ENCODE measurements at regions not wholly inside any gene's neighbourhood (a gene's known extent, or its start where the extent isn't known, plus 50 kb on each side); places are given as distances from the start of the nearest gene placed in this dataset.
"Not testable (repeated sequence)": the region's sequence is repeated elsewhere in the genome, so short reads cannot be mapped to it uniquely, and the experiment has no call there.

GRCh38 chr1:116819081-116819480 is 64.9 kb downstream of the CD2 start:
- DNase-seq, result no peak

DNA sequence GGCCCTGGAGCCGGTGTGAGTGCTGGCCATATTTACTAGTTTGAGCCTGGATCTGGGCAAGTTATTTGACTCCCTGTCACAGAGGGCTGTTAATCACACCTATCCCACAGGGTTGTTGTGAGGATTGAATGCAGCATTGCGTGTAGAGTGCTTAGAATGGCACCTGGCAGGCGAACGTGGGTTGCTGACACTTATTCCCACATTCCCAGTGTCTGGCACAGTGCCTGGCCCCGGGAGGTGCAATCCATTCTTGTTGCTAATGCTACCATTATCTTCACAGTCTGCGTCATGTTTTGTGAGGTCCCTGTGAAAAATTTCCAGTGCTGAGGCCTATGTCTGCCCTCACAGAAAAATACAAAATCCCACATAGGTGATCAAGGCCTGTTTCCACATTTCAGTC is 66.1 kb downstream of the CD2 start:
- DNase-seq, result no peak

- DNase-seq, result no peak
Measured at GRCh38 chr1:116821763-116822162, 67.5 kb downstream of the CD2 start.

DNA sequence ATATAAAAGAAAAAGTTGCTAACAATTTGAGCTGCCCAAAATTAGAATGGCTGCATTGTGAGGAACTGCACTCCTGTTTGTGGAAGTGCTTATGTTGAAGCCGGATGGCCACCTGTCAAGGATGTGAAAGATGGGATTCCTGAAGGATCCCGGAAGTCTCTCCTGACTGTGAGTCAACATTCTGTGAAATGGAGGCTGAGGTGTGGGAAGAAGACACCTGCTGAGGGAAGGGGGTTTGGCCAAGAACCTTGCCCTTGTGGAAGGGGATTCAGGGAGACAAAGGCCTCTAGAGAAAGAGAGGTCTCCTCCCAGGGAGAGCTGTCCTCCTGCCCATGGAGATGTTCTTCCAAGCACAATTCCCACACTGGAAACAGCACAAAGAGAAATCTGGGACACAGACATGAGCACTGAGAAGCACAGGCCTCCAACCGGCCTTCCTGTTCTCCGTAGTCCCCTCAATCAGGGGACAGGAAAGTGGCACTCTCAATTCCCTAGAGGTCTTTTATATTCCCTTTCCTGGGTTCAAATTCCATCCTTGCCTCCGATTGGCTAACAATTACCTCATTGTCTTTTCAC is 70.5 kb downstream of the CD2 start:
- DNase-seq, result no peak

DNA sequence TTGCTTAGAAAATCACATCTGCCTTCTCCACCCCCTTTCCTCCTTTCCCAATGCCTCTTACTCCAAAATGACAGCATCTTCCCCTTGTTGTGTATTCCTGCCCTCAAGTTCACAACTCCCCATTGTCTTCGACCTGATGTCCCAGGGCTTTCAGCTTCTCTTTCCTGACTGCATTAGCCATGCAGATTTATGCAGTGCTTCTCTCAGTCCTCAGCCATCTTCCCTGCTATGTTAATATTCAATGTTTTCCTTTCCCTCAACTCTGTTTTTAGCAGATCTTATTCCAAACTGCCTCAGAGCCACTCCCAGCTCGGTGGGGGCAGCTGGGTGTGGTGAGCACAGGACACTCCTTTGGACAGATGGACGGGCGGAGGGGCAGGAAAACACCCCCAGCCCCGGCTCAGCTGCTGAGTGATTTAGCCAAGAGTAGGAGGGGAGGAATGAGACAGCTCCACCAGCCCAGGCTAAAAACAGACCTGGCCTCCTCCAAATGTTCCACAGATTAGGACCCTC is 71.0 kb downstream of the CD2 start:
- no peak for DNase-seq

DNA sequence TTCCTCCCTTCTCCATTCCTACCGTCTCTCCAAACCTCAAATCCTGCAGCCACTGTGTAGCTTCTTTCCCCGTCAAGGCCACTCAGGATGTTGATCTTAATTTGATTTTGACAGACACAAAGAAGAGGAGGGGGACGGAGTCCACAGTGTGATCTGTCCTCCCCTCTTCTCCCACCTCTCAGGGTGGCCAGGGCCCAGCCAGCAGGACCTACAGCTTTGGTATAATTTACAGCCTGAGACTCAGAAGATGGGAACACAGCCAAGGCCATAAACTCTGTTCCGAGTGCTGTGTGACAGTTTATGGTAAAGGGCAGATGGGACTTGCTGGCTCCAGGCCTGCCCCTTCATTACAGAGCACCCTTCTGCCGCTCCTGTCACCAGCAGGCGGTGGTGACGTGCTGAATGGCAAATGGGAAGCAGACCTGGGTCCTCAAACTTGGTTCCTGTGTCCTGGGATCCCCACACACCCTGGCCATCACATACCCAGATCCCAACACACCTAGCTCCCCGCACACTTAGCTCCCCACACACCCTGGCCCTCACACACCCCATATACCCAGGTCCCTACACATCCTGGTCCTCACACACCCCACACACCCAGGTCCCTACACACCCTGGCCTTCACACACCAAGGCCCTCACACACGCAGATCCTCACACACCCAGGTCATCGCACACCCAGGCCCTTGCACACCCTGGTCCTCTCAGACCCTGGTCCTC is 71.6 kb downstream of the CD2 start:
- DNase-seq, result no peak

DNA sequence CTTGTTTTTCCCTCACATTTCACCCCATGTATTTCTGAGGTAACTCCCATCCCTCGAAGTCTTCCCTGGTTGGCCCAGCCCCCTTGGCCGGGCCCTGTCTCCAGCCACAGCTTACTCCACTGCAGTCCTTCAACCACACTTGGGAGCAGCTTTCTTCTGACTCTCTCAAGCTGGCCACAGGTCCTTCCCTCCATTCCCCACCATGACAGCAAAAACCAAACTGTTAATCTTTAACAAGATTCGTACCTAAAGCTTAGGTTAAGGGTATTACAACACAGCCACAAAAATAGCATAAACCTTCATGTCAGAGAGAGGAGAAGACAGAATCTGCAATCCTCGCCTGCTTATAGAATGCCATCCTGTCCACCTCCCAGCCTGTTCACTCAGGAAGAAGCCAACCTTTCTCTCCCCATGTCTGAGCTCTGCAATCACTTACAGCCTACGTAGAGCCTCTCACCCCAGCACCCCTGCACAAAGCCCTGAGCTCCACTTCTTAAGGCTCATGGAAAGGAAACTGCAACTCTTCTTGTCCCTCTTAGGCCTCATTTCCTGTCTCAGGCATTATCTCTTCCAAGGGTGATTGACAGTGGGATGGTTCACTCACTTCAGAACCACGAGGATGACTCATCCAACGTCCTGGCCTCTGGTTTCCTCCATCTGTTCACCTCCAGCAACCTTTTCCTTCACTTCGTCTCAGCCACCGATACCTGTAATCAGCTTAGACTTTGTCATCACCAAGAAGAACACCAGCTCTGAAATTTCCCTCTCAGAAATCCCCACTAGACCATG is 72.8 kb downstream of the CD2 start:
- no peak for DNase-seq

DNA sequence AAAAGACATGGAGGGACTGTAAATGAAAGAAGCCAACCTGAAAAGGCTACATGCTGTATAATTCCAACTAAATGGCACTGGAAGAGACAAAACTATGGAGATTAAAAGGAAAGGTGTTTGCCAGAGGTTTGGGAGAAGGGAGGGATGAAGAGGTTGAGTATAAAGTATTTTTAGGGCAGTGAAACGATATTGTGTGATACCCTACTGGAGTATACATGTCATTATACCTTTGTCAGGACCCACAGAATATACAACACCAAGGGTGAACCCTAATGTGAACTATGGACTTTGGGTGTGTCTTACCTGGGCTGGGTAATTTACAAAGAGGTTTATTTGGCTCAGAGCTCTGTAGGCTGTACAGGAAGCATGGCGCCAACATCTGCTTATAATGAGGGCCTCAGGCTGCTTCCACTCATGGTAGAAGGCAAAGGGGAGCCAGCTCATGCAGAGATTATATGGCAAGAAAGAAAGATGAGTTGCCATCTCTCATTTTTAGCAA is 73.4 kb downstream of the CD2 start:
- no peak for DNase-seq

DNA sequence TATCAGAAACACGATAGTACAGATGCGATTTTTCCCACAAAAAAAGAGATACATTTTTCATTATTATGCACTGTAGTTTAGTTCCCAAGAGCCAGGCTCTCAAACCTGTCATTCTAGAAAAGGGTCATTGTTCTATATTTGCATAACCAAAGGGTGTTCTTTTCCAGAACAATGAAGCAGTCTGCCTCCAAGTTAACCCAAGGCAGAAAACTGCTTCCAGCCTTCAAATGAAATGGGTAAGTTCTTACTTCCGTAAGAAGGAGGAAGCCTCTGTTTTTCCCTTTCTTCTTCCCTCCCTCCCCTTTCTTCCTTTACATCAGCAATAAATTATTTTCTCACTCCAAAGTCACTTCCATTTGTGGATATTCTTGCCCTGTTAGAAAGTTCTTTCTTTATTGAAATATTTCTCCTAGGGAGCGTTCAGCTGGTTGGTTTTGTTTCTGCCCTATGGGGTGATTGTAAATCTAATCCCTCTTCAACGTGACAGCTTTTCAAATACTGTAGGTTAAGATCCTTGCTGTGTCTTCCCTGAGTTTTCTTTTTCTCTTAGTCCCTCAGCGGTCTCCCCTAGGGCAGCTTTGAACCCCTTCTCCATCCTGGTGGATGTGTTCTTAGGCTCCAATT is 77.3 kb upstream of the PTGFRN start:
- DNase-seq, result no peak

- DNase-seq, result no peak
Measured at GRCh38 chr1:116832932-116833578, 76.7 kb upstream of the PTGFRN start.

GRCh38 chr1:116833718-116834117 is 76.0 kb upstream of the PTGFRN start:
- DNase-seq, result no peak

DNA sequence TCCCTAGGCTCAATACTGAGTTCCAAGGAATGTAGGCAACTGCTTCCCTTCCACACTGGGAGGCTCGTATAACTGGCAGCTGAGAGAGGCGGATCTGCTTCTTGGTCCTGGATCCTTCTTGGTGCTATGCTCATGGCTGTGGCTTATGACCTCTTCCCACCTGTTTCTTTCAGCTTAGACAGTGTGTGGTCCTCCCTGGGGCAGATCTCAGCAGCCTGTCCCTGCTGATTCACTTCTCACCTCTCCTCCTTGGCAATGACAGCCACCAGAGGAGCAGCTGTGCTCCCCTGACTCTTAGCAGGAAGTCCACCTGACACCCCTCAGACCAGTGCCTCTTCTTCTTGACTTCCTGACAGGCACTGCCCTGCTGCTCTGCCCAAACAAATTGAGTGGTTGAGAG is 75.1 kb upstream of the PTGFRN start:
- no peak for DNase-seq

DNA sequence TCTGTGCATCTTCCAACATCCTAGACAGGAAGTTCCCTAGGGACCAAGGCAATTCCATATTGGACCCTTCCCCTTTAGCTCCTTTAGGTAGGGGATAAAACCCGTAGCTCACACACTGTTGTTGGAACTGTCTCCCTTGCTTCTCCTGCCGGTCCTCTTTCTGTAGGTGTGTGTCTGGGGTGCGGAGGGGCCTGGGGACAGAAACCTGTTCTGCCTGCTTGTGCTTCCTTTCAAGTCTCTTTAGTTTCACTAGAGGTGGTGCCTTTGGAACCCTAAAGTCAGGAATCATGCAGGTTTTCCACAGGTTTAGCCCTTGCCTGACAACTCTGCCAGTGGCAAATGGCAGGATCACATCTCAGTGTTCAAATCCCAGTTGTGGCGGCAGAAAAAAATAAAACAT is 74.6 kb upstream of the PTGFRN start:
- no peak for DNase-seq

GRCh38 chr1:116836099-116836498 is 73.6 kb upstream of the PTGFRN start:
- DNase-seq, result no peak

DNA sequence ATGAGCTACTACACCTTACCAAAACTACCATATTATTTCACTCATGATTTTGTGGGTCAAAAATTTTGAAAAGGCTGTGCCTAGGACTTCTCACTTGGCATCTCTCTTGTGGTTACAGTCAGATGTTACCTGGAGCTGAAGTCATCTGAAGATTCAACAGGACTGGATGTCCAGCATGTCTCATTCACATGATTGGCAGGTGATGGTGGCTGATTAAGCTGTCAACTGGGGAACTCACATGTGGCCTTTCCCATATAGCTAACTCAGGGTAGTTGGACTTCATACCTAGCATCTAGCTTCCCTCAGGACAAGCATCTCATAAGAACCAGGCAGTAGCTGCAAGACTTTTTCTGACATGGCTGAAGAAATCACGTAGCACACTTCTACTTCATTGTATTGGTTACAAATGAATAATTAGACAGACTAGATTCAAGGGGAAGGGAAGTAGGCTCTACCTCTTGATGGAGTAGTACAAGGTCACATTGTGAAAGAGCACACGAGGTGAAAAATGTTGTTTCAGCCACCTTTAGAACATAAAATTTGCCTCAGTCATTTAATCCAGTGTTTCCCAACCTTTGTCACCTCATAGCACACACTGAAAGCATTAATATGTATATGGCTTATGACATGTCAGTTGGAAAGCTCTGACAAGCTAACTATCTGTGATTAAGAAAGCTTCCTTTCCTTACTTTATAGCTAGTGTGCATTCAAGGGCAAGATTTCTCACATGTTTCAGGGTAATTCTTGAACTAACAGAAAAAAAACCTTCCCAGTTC is 68.0 kb upstream of the PTGFRN start:
- DNase-seq, result no peak

DNA sequence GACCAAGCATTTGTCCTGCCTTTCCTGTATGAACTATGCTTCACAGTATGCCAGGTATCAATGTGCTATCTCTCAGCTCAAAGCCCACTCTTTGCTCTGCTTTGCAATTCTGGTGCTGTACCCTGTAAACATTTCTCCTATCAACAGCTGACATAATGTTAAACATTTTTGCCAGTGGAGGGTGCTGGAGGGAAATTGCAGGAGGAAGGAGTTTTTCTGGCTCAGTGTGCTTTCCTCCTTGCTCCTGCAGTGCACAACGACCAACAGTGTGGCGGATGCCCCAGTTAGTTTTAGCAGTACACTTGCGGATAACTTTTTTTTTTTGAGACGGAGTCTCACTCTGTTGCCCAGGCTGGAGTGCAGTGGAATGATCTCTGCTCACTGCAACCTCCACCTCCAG is 67.1 kb upstream of the PTGFRN start:
- no peak for DNase-seq

GRCh38 chr1:116844775-116845174 is 64.9 kb upstream of the PTGFRN start:
- no peak for DNase-seq

DNA sequence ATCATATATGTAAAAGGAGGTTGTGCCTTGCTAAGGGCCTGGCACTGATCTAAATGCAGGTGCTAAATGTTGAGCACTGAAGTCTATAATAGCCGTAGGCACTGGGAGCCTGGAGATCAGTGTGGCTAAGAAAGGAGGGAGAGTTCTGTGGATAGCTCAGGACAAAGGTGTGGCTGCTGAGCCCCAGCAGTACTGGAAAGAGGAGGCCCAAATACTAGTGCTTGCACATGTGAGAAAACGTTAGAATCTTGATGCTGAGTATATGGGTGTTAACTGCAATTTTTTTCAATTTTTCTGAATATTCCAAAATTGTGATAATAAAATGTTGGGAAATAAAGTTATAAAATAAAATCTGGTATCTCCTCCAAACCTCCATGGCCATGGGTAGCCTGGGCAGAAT is 62.5 kb upstream of the PTGFRN start:
- no peak for DNase-seq

DNA sequence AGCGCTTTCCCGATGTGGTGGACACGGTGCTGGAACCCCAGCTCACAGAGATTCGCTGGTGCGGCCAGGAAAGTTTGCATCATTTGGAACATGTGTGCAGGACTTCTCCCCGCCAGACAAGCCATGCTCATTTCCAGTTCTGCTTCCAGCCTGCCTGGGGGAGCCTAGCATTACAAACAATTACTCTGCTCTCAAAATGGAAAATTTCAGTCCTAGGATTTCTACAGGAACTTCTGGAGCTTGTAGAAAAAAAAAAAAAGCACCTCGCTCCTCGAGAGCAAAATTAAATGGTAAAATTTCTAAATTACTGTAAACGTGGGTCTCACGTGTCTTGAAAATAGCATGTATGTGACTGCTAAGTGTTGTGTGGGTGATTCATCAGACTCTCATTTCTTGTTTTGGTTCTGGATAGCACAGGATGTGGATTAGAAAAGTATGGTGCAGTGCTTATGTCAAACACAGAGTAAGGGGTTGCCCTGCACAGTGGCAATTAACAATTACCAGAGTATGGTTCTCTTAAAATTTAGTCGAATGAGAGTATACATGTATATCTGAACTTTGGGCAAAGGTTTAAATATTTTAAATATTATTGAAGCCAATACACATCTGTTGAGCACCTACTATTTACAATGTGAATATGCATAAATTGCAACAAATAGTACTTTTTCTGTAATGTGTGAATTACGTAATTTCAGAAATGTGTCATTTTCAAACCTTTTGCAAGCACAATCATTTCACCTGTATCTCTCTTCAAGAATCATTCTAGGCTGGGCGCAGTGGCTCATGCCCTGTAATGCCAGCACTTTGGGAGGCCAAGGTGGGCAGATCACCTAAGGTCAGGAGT is 61.8 kb upstream of the PTGFRN start:
- no peak for DNase-seq

GRCh38 chr1:116850436-116850835 is 59.3 kb upstream of the PTGFRN start:
- no peak for DNase-seq

- DNase-seq, result not testable (repeated sequence)
Measured at GRCh38 chr1:116851189-116851588, 58.5 kb upstream of the PTGFRN start.
